Naive B cell (primary cell): ENCODE measurements at regions not wholly inside any gene's neighbourhood (a gene's known extent, or its start where the extent isn't known, plus 50 kb on each side); places are given as distances from the start of the nearest gene placed in this dataset.

ENCODE experiments used
- ATAC-seq, 2 donors: fragments of 150-1000 bp; cut with Tn5 transposase; 2 replicates each; pipeline ENCODE4 v1.10.0; 2021; ENCODE audit warnings: low read depth in 2 of 2, mild to moderate bottlenecking in 2 of 2, moderate library complexity in 2 of 2
- DNase-seq: peaks from one replicate; pipeline ENCODE4 v3.0.0; 2022
- H3K27ac Mint-ChIP-seq, 6 donors: one replicate each; pipeline ENCODE4 v1.8.0; 2020 to 2022; ENCODE audit warnings: mild to moderate bottlenecking in 6 of 6, mixed read lengths in 6 of 6, moderate library complexity in 5 of 6, inconsistent platforms in 2 of 6
- H3K27me3 Mint-ChIP-seq, 3 donors: one replicate each; pipeline ENCODE4 v1.8.0; 2021 to 2022; ENCODE audit warnings: mixed read lengths in 3 of 3, mild to moderate bottlenecking in 1 of 3
- H3K36me3 Mint-ChIP-seq, 2 donors: one replicate each; pipeline ENCODE4 v1.8.0; 2020 to 2022; ENCODE audit warnings: mixed read lengths in 2 of 2, inconsistent platforms in 1 of 2, mild to moderate bottlenecking in 1 of 2
- H3K4me1 Mint-ChIP-seq, 3 donors: one replicate each; pipeline ENCODE4 v1.8.0; 2020 to 2022; ENCODE audit warnings: mixed read lengths in 3 of 3, inconsistent platforms in 1 of 3, mild to moderate bottlenecking in 1 of 3, moderate library complexity in 1 of 3
- H3K4me3 Mint-ChIP-seq, 8 donors: one replicate each; pipeline ENCODE4 v1.8.0; 2020 to 2022; ENCODE audit warnings: mild to moderate bottlenecking in 8 of 8, mixed read lengths in 8 of 8, moderate library complexity in 8 of 8, inconsistent platforms in 2 of 8
- H3K9me3 Mint-ChIP-seq, 7 donors: one replicate each; pipeline ENCODE4 v1.8.0; 2020 to 2022; ENCODE audit warnings: mixed read lengths in 7 of 7, mild to moderate bottlenecking in 5 of 7, inconsistent platforms in 2 of 7, moderate library complexity in 1 of 7

- Mint-ChIP-seq H3K4me1 (no peaks in the 10 kb centered on the region), H3K27me3 (peaks cover 2 to 15% (median 11%) of the 10 kb centered on the region in 3 donors), H3K9me3 (peaks cover 0 to 3% (median 0%) of the 10 kb centered on the region in 7 donors), H3K36me3 (no peaks in the 10 kb centered on the region), H3K27ac (no peak overlapping the region), H3K4me3 (no peak overlapping the region)
- no peak for DNase-seq
- no peak for ATAC-seq
These were observed 53.2 kb upstream of the TNIP3 start for GRCh38 chr4:121217351-121217750.

DNA sequence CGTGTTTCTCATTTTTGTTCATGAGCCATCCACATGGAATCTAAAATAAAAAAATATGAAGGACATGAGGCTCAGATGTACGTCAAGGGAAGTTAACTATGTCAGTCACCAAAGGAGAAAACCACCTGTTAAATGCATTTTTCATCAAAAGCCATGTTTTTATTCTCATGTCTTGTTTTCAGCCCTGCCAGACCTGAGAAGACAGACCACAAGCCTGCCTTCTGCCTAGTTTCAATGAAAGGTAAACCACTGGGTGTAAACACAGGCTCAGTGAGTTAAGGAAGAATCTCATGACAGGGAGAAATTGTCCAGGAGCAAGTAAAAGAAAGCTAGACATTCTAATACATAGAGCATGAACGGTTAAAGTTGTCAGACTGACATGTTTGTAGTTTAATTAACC, 52.3 kb upstream of the TNIP3 start:
- Mint-ChIP-seq H3K36me3 (no peaks in the 10 kb centered on the region), H3K9me3 (peaks cover 0 to 3% (median 0%) of the 10 kb centered on the region in 7 donors), H3K27me3 (peaks cover 0 to 15% (median 11%) of the 10 kb centered on the region in 3 donors), H3K27ac (no peak overlapping the region), H3K4me1 (no peaks in the 10 kb centered on the region), H3K4me3 (no peak overlapping the region)
- ATAC-seq (no peak), DNase-seq (no peak)

GRCh38 chr4:121213940-121214339, 49.8 kb upstream of the TNIP3 start:
- Mint-ChIP-seq H3K36me3 (no peaks in the 10 kb centered on the region), H3K9me3 (peaks cover 0 to 6% (median 3%) of the 10 kb centered on the region in 7 donors), H3K4me3 (no peak overlapping the region), H3K27ac (no peak overlapping the region), H3K27me3 (peaks cover 0 to 15% (median 6%) of the 10 kb centered on the region in 3 donors), H3K4me1 (no peaks in the 10 kb centered on the region)
- DNase-seq (no peak), ATAC-seq (no peak)
